ENCODE measurements at regions not wholly inside any gene's neighbourhood (a gene's known extent, or its start where the extent isn't known, plus 50 kb on each side); places are given as distances from the start of the nearest gene placed in this dataset.
"Not testable (repeated sequence)": the region's sequence is repeated elsewhere in the genome, so short reads cannot be mapped to it uniquely, and the experiment has no call there.

GRCh38 chr1:234791615-234792014 lies 181.6 kb upstream of the IRF2BP2 start:
- H3K4me1 ChIP-seq (ENCODE audit: insufficient read depth, low read length); H3K9me3 ChIP-seq (ENCODE audit: low read depth, low read length); H3K27me3 ChIP-seq (ENCODE audit: insufficient read depth, low read length); H3K4me3 ChIP-seq (ENCODE audit: low read length): not testable (repeated sequence)

GRCh38 chr1:234790333-234790732 lies 180.4 kb upstream of the IRF2BP2 start:
- not testable (repeated sequence) for H3K9me3 ChIP-seq (ENCODE audit: low read depth, low read length); H3K27me3 ChIP-seq (ENCODE audit: insufficient read depth, low read length); H3K4me3 ChIP-seq (ENCODE audit: low read length); H3K4me1 ChIP-seq (ENCODE audit: insufficient read depth, low read length)

- not testable (repeated sequence) for H3K4me3 ChIP-seq (ENCODE audit: low read length); H3K27me3 ChIP-seq (ENCODE audit: insufficient read depth, low read length); H3K9me3 ChIP-seq (ENCODE audit: low read depth, low read length); H3K4me1 ChIP-seq (ENCODE audit: insufficient read depth, low read length)
Measured at GRCh38 chr1:234787011-234787584, 177.1 kb upstream of the IRF2BP2 start.

GRCh38 chr1:234785922-234786321 lies 175.9 kb upstream of the IRF2BP2 start:
- not testable (repeated sequence) for H3K4me1 ChIP-seq (ENCODE audit: insufficient read depth, low read length); H3K9me3 ChIP-seq (ENCODE audit: low read depth, low read length); H3K4me3 ChIP-seq (ENCODE audit: low read length)
- peaks cover 13% of the 10 kb centered on the region for H3K27me3 ChIP-seq (ENCODE audit: insufficient read depth, low read length)

GRCh38 chr1:234785471-234785919 lies 175.5 kb upstream of the IRF2BP2 start:
- not testable (repeated sequence) for H3K4me3 ChIP-seq (ENCODE audit: low read length); H3K9me3 ChIP-seq (ENCODE audit: low read depth, low read length); H3K4me1 ChIP-seq (ENCODE audit: insufficient read depth, low read length)
- peaks cover 13% of the 10 kb centered on the region for H3K27me3 ChIP-seq (ENCODE audit: insufficient read depth, low read length)

- H3K9me3 ChIP-seq (ENCODE audit: low read depth, low read length); H3K4me1 ChIP-seq (ENCODE audit: insufficient read depth, low read length); H3K4me3 ChIP-seq (ENCODE audit: low read length): not testable (repeated sequence)
- H3K27me3 ChIP-seq (ENCODE audit: insufficient read depth, low read length) = peaks cover 13% of the 10 kb centered on the region
Measured at GRCh38 chr1:234784108-234784507, 174.1 kb upstream of the IRF2BP2 start.

GRCh38 chr1:234782791-234783190 lies 172.8 kb upstream of the IRF2BP2 start:
- peaks cover 13% of the 10 kb centered on the region for H3K27me3 ChIP-seq (ENCODE audit: insufficient read depth, low read length)
- no peaks in the 10 kb centered on the region for H3K9me3 ChIP-seq (ENCODE audit: low read depth, low read length)
- H3K4me1 ChIP-seq (ENCODE audit: insufficient read depth, low read length) = peaks cover 18% of the 10 kb centered on the region
- H3K4me3 ChIP-seq (ENCODE audit: low read length) = no peak overlapping the region

GRCh38 chr1:234782105-234782751 lies 172.2 kb upstream of the IRF2BP2 start:
- peaks cover 13% of the 10 kb centered on the region for H3K27me3 ChIP-seq (ENCODE audit: insufficient read depth, low read length)
- H3K4me3 ChIP-seq (ENCODE audit: low read length) = no peak overlapping the region
- no peaks in the 10 kb centered on the region for H3K9me3 ChIP-seq (ENCODE audit: low read depth, low read length)
- peaks cover 24% of the 10 kb centered on the region for H3K4me1 ChIP-seq (ENCODE audit: insufficient read depth, low read length)

GRCh38 chr1:234781241-234782065 lies 171.5 kb upstream of the IRF2BP2 start:
- H3K4me3 ChIP-seq (ENCODE audit: low read length) = no peak overlapping the region
- peaks cover 13% of the 10 kb centered on the region for H3K27me3 ChIP-seq (ENCODE audit: insufficient read depth, low read length)
- H3K9me3 ChIP-seq (ENCODE audit: low read depth, low read length) = no peaks in the 10 kb centered on the region
- H3K4me1 ChIP-seq (ENCODE audit: insufficient read depth, low read length) = peaks cover 32% of the 10 kb centered on the region

GRCh38 chr1:234780531-234781162 lies 170.7 kb upstream of the IRF2BP2 start:
- Histone ChIP-seq H3K9me3 (ENCODE audit: low read depth, low read length) (no peaks in the 10 kb centered on the region), H3K4me1 (ENCODE audit: insufficient read depth, low read length) (peaks cover 40% of the 10 kb centered on the region), H3K27me3 (ENCODE audit: insufficient read depth, low read length) (peaks cover 13% of the 10 kb centered on the region), H3K4me3 (ENCODE audit: low read length) (no peak overlapping the region)

GRCh38 chr1:234780112-234780511 lies 170.1 kb upstream of the IRF2BP2 start:
- peaks cover 13% of the 10 kb centered on the region for H3K27me3 ChIP-seq (ENCODE audit: insufficient read depth, low read length)

GRCh38 chr1:234779600-234779999 lies 169.6 kb upstream of the IRF2BP2 start:
- not testable (repeated sequence) for H3K4me3 ChIP-seq (ENCODE audit: low read length); H3K9me3 ChIP-seq (ENCODE audit: low read depth, low read length)
- Histone ChIP-seq H3K4me1 (ENCODE audit: insufficient read depth, low read length) (peaks cover 49% of the 10 kb centered on the region), H3K27me3 (ENCODE audit: insufficient read depth, low read length) (peaks cover 13% of the 10 kb centered on the region)

More at GRCh38 chr1:234780112-234780511, 170.1 kb upstream of the IRF2BP2 start:
- H3K9me3 ChIP-seq (ENCODE audit: low read depth, low read length) = no peaks in the 10 kb centered on the region
- peaks cover 44% of the 10 kb centered on the region for H3K4me1 ChIP-seq (ENCODE audit: insufficient read depth, low read length)
- no peak overlapping the region for H3K4me3 ChIP-seq (ENCODE audit: low read length)

GRCh38 chr1:234779160-234779538 lies 169.2 kb upstream of the IRF2BP2 start:
- Histone ChIP-seq H3K4me1 (ENCODE audit: insufficient read depth, low read length) (peaks cover 53% of the 10 kb centered on the region), H3K9me3 (ENCODE audit: low read depth, low read length) (no peaks in the 10 kb centered on the region), H3K27me3 (ENCODE audit: insufficient read depth, low read length) (peaks cover 13% of the 10 kb centered on the region), H3K4me3 (ENCODE audit: low read length) (no peak overlapping the region)

- H3K4me1 ChIP-seq (ENCODE audit: insufficient read depth, low read length) = peaks cover 60% of the 10 kb centered on the region
- H3K4me3 ChIP-seq (ENCODE audit: low read length) = no peak overlapping the region
- H3K27me3 ChIP-seq (ENCODE audit: insufficient read depth, low read length) = peaks cover 13% of the 10 kb centered on the region
- no peaks in the 10 kb centered on the region for H3K9me3 ChIP-seq (ENCODE audit: low read depth, low read length)
Measured at GRCh38 chr1:234778221-234779159, 168.5 kb upstream of the IRF2BP2 start.
